ENCODE measurements at regions not wholly inside any gene's neighbourhood (a gene's known extent, or its start where the extent isn't known, plus 50 kb on each side); places are given as distances from the start of the nearest gene placed in this dataset.

DNA sequence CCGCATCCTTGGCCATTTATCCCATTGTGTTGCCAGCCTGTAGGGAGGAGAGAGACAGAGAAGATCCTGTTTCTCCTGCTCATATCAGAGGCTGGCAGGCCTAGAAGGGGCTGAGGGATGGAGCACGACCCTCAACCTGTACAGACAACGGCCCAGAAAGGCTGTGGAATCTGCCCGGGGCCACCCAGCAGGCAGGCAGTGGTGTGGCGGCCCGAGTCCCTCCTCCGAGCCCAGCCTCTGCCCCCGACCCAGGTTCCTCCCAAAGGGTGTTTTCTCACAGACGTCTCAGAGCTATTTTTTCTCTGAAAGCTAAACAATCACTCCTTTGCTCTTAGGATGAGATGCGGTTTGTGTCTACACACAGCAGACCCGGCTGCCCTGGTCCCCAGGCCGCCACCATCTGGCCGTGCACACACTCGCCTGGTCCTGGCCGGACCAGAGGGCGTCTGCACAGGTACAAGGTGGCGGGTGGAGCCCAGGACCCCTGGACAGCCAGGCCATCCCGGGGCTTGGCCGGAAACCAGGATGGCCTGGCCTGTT lies 69.3 kb downstream of the FOXL3 start:
- Histone ChIP-seq H3K4me3 (ENCODE audit: low read depth, low read length) (no peak overlapping the region), H3K4me1 (ENCODE audit: control insufficient read depth, insufficient read depth, low read length) (no peaks in the 10 kb centered on the region), H3K27ac (ENCODE audit: extremely low read depth, low read depth, low read length) (no peak overlapping the region), H3K9me3 (ENCODE audit: control insufficient read depth, insufficient read depth, low read depth, low read length) (no peaks in the 10 kb centered on the region), H3K36me3 (ENCODE audit: control insufficient read depth in 2 of 2, insufficient read depth in 1 of 2, low read length in 2 of 2) (no peaks in the 10 kb centered on the region)
- ChIA-PET POLR2A (no interaction called here), CTCF (no interaction called here)
- TF ChIP-seq, protein P1, sequence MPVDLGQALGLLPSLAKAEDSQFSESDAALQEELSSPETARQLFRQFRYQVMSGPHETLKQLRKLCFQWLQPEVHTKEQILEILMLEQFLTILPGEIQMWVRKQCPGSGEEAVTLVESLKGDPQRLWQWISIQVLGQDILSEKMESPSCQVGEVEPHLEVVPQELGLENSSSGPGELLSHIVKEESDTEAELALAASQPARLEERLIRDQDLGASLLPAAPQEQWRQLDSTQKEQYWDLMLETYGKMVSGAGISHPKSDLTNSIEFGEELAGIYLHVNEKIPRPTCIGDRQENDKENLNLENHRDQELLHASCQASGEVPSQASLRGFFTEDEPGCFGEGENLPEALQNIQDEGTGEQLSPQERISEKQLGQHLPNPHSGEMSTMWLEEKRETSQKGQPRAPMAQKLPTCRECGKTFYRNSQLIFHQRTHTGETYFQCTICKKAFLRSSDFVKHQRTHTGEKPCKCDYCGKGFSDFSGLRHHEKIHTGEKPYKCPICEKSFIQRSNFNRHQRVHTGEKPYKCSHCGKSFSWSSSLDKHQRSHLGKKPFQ (tag by site-specific recombination; IDR thresholded peaks at IDR 0.05) = no peak
- TF ChIP-seq ZNF623 (tag by site-specific recombination; IDR thresholded peaks at IDR 0.05) = no peak
- no peak for TF ChIP-seq WT1 (tag by site-specific recombination; IDR thresholded peaks at IDR 0.05)
- no peak for TF ChIP-seq ZBTB8A (tag by site-specific recombination; IDR thresholded peaks at IDR 0.05)
- no peak for TF ChIP-seq ZNF169 (tag by site-specific recombination; IDR thresholded peaks at IDR 0.05)
- no peak for TF ChIP-seq ZNF707 (tag by site-specific recombination; IDR thresholded peaks at IDR 0.05)

DNA sequence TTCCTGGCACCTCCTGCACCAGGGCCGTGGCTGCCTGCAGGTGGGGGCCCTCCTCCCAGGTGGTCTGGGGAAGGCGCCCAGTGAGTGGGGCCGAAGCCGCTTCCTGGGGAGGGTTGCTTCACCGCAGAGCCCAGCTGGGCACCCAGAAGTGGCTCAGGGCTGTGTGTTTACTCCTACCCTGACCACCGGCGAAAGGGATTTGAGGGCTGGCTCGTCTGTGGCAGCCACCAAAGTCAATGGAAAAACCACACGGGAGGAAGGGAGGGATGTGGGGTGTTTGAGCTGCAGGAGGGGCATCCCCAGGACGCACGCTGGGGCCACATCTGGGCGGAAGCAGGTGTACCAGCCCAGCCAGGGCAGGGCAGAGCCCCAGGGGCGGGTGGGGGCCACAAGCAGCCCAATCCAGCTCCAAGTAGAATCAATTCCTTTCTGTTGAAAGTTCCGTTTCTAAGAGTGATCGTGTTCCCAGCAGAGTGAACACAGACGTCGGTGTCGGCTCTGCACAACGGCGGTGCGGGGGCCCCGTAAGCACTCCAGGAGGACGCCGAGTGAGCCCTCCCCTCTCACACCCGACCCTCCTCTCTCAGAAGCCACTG lies 69.9 kb downstream of the FOXL3 start:
- CTCF ChIA-PET = no interaction called here

DNA sequence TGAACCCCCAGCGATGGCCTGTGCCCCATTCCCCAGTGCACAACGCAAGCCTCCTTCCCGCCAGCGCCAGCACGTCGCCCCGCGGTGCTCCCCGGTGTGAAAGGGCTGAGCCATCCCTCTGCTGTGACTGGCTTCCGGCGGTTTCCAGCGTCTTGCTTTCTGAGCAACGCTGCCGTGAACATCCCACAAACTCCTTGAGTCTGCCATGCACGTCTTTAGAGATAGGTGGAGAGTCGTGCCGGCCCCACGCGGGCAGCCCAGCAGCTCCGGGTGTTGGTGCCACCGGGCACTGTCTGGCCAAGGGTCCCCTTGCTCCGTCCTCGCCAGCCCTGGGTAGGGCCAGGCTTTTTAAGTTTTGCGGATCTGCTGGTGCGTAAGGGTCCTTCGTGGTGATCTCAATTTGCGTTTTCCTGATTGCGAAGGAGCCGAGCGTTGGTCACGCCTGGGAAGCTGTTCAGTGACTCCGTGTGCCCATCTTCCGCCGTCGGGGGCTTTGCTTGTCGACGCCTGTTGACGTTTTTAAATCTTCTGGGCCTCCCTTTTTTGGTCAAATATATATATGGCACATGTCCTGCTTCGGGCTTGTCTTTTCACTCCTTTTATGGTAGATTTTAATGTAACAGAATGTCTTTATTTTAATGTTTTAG lies 70.6 kb downstream of the FOXL3 start:
- no peaks in the 10 kb centered on the region for H3K9me3 ChIP-seq (ENCODE audit: control insufficient read depth, insufficient read depth, low read depth, low read length)
- POLR2A ChIA-PET = no interaction called here
- TF ChIP-seq, protein P2, sequence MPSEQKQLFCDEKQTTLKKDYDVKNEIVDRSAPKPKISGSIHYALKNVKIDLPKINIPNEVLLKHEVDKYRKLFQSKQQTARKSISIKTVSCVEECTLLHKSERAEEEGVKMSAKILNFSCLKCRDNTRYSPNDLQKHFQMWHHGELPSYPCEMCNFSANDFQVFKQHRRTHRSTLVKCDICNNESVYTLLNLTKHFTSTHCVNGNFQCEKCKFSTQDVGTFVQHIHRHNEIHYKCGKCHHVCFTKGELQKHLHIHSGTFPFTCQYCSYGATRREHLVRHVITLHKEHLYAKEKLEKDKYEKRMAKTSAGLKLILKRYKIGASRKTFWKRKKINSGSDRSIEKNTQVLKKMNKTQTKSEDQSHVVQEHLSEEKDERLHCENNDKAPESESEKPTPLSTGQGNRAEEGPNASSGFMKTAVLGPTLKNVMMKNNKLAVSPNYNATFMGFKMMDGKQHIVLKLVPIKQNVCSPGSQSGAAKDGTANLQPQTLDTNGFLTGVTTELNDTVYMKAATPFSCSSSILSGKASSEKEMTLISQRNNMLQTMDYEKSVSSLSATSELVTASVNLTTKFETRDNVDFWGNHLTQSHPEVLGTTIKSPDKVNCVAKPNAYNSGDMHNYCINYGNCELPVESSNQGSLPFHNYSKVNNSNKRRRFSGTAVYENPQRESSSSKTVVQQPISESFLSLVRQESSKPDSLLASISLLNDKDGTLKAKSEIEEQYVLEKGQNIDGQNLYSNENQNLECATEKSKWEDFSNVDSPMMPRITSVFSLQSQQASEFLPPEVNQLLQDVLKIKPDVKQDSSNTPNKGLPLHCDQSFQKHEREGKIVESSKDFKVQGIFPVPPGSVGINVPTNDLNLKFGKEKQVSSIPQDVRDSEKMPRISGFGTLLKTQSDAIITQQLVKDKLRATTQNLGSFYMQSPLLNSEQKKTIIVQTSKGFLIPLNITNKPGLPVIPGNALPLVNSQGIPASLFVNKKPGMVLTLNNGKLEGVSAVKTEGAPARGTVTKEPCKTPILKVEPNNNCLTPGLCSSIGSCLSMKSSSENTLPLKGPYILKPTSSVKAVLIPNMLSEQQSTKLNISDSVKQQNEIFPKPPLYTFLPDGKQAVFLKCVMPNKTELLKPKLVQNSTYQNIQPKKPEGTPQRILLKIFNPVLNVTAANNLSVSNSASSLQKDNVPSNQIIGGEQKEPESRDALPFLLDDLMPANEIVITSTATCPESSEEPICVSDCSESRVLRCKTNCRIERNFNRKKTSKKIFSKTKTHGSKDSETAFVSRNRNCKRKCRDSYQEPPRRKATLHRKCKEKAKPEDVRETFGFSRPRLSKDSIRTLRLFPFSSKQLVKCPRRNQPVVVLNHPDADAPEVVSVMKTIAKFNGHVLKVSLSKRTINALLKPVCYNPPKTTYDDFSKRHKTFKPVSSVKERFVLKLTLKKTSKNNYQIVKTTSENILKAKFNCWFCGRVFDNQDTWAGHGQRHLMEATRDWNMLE (tag by site-specific recombination; conservative IDR thresholded peaks at IDR 0.05; ENCODE audit: low read depth) = no peak
- TF ChIP-seq ZNF529 (tag by site-specific recombination; IDR thresholded peaks at IDR 0.05; ENCODE audit: insufficient replicate concordance) (no peak), ZNF404 (tag by site-specific recombination; IDR thresholded peaks at IDR 0.05) (no peak), SCRT1 (tag by site-specific recombination; IDR thresholded peaks at IDR 0.05; ENCODE audit: borderline replicate concordance) (no peak), ZNF514 (tag by site-specific recombination; IDR thresholded peaks at IDR 0.05) (no peak), ZNF433 (tag by site-specific recombination; IDR thresholded peaks at IDR 0.05; ENCODE audit: low read depth) (no peak), ZNF830 (tag by site-specific recombination; IDR thresholded peaks at IDR 0.05; ENCODE audit: low read depth) (no peak), ZNF670 (tag by site-specific recombination; IDR thresholded peaks at IDR 0.05; ENCODE audit: low read depth) (no peak), ZBTB7A (tag by site-specific recombination; IDR thresholded peaks at IDR 0.05; ENCODE audit: low read depth) (no peak), ZNF239 (tag by site-specific recombination; IDR thresholded peaks at IDR 0.05) (no peak), ZNF624 (tag by site-specific recombination; IDR thresholded peaks at IDR 0.05) (no peak), ZNF112 (tag by site-specific recombination; IDR thresholded peaks at IDR 0.05) (no peak)
- TF ChIP-seq, protein P3, sequence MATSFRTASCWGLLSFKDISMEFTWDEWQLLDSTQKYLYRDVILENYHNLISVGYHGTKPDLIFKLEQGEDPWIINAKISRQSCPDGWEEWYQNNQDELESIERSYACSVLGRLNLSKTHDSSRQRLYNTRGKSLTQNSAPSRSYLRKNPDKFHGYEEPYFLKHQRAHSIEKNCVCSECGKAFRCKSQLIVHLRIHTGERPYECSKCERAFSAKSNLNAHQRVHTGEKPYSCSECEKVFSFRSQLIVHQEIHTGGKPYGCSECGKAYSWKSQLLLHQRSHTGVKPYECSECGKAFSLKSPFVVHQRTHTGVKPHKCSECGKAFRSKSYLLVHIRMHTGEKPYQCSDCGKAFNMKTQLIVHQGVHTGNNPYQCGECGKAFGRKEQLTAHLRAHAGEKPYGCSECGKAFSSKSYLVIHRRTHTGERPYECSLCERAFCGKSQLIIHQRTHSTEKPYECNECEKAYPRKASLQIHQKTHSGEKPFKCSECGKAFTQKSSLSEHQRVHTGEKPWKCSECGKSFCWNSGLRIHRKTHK (tag by site-specific recombination; IDR thresholded peaks at IDR 0.05) = no peak
- TF ChIP-seq, protein P4, sequence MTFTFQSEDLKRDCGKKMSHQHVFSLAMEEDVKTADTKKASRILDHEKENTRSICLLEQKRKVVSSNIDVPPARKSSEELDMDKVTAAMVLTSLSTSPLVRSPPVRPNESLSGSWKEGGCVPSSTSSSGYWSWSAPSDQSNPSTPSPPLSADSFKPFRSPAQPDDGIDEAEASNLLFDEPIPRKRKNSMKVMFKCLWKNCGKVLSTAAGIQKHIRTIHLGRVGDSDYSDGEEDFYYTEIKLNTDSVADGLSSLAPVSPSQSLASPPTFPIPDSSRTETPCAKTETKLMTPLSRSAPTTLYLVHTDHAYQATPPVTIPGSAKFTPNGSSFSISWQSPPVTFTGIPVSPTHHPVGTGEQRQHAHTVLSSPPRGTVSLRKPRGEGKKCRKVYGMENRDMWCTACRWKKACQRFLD (tag by site-specific recombination; IDR thresholded peaks at IDR 0.05) = no peak

More for the DNA sequence above, 69.9 kb downstream of the FOXL3 start:
- no peak overlapping the region for H3K4me3 ChIP-seq (ENCODE audit: low read depth, low read length)
- H3K27ac ChIP-seq (ENCODE audit: extremely low read depth, low read depth, low read length) = no peak overlapping the region
- TF ChIP-seq ZIC2 (tag by site-specific recombination; IDR thresholded peaks at IDR 0.05) = 0 out of 2 replicates have a peak, but pooled peaks have one; percentile 8
- TF ChIP-seq ZNF791 (tag by site-specific recombination; IDR thresholded peaks at IDR 0.05) = no peak
- no peaks in the 10 kb centered on the region for H3K36me3 ChIP-seq (ENCODE audit: control insufficient read depth in 2 of 2, insufficient read depth in 1 of 2, low read length in 2 of 2)
- POLR2A ChIA-PET = no interaction called here
- no peaks in the 10 kb centered on the region for H3K4me1 ChIP-seq (ENCODE audit: control insufficient read depth, insufficient read depth, low read length)
- no peaks in the 10 kb centered on the region for H3K9me3 ChIP-seq (ENCODE audit: control insufficient read depth, insufficient read depth, low read depth, low read length)

More for the DNA sequence above, 70.6 kb downstream of the FOXL3 start:
- H3K4me1 ChIP-seq (ENCODE audit: control insufficient read depth, insufficient read depth, low read length) = no peaks in the 10 kb centered on the region
- H3K36me3 ChIP-seq (ENCODE audit: control insufficient read depth in 2 of 2, insufficient read depth in 1 of 2, low read length in 2 of 2) = no peaks in the 10 kb centered on the region
- CTCF ChIA-PET = no interaction called here
- no peak overlapping the region for H3K27ac ChIP-seq (ENCODE audit: extremely low read depth, low read depth, low read length)
- H3K4me3 ChIP-seq (ENCODE audit: low read depth, low read length) = no peak overlapping the region

Measured in HEK293 (cell line).